HCT116 (cell line): ENCODE measurements at regions not wholly inside any gene's neighbourhood (a gene's known extent, or its start where the extent isn't known, plus 50 kb on each side); places are given as distances from the start of the nearest gene placed in this dataset.

Experiments
- CBX3 ChIP-seq: IDR thresholded peaks from 2 replicates; pipeline ENCODE4 v1.6.1; 2012; ENCODE audit warnings: low read depth
- EZH2 ChIP-seq: fragments of 200-600 bp; sonication (generic); IDR thresholded peaks from 2 replicates; pipeline ENCODE4 v1.6.1; 2017; ENCODE audit warnings: antibody characterized with exemption, mixed run types
- EZH2phosphoT487 ChIP-seq: fragments of 200-600 bp; IDR thresholded peaks from 2 replicates; pipeline ENCODE4 v1.6.1; 2018; ENCODE audit warnings: antibody characterized with exemption, borderline replicate concordance
- POLR2A ChIP-seq: IDR thresholded peaks from 2 replicates; pipeline ENCODE4 v1.7.0; 2011; ENCODE audit warnings: borderline replicate concordance; ENCODE audit not compliant: insufficient read depth, insufficient read length; ENCODE audit errors: extremely low read depth
- POLR2AphosphoS5 ChIP-seq: IDR thresholded peaks from 2 replicates; pipeline ENCODE4 v1.6.1; 2011; ENCODE audit warnings: mild to moderate bottlenecking, low read depth, low read length, moderate library complexity
- SIN3A ChIP-seq: IDR thresholded peaks from 2 replicates; pipeline ENCODE4 v1.6.1; 2012; ENCODE audit warnings: low read depth
- SP1 ChIP-seq: IDR thresholded peaks from 2 replicates; pipeline ENCODE4 v1.6.1; 2012; ENCODE audit warnings: low read depth
- TCF7L2 ChIP-seq: IDR thresholded peaks from 2 replicates; pipeline ENCODE4 v1.7.0; 2011; ENCODE audit warnings: borderline replicate concordance, inconsistent platforms; ENCODE audit not compliant: insufficient read depth, insufficient read length; ENCODE audit errors: extremely low read depth
- TF ChIP-seq, protein P1 (sequence below): IDR thresholded peaks from 2 replicates; pipeline ENCODE4 v1.6.1; 2012; ENCODE audit warnings: low read depth
- TF ChIP-seq, protein P2 (sequence below), 3 experiments: fragments of 200-600 bp in 1 of 3; sonication (generic) in 1 of 3; IDR thresholded peaks in 2 of 3; conservative IDR thresholded peaks in 1 of 3; 2 replicates each; pipeline ENCODE4 v1.5.1; 2012 to 2017; ENCODE audit warnings: low read depth in 2 of 3, low read length in 2 of 3, antibody characterized with exemption in 1 of 3, borderline replicate concordance in 1 of 3, control low read depth in 1 of 3, mild to moderate bottlenecking in 1 of 3, mixed read lengths in 1 of 3, mixed run types in 1 of 3, moderate library complexity in 1 of 3; ENCODE audit not compliant: insufficient read depth in 1 of 3
- TF ChIP-seq, protein P3 (sequence below): IDR thresholded peaks from 2 replicates; pipeline ENCODE4 v1.6.1; 2012

DNA sequence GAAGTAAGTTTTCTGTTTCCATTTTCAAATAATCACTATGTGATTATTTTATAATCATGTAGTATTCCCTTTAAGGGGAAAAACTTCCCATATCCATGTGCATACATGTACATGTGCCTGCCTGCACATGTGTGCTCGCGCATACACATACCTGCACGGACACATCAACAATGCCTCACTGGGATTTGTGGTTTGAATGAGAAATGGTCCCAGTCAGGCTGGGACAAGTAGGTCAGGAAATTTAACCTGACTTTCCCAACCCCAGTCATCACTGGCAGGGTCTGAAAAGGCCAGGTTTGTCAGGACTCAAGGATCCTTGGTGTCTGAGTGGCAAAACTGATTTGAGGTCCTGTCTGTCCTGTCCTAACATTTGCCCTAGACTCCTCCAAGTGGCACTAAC lies 109.3 kb upstream of the MRPS22 start:
- TF ChIP-seq SIN3A (no peak), EZH2 (no peak), POLR2A (no peak), EZH2phosphoT487 (no peak), CBX3 (no peak), SP1 (no peak), TCF7L2 (no peak), POLR2AphosphoS5 (no peak)
- TF ChIP-seq, protein P1, sequence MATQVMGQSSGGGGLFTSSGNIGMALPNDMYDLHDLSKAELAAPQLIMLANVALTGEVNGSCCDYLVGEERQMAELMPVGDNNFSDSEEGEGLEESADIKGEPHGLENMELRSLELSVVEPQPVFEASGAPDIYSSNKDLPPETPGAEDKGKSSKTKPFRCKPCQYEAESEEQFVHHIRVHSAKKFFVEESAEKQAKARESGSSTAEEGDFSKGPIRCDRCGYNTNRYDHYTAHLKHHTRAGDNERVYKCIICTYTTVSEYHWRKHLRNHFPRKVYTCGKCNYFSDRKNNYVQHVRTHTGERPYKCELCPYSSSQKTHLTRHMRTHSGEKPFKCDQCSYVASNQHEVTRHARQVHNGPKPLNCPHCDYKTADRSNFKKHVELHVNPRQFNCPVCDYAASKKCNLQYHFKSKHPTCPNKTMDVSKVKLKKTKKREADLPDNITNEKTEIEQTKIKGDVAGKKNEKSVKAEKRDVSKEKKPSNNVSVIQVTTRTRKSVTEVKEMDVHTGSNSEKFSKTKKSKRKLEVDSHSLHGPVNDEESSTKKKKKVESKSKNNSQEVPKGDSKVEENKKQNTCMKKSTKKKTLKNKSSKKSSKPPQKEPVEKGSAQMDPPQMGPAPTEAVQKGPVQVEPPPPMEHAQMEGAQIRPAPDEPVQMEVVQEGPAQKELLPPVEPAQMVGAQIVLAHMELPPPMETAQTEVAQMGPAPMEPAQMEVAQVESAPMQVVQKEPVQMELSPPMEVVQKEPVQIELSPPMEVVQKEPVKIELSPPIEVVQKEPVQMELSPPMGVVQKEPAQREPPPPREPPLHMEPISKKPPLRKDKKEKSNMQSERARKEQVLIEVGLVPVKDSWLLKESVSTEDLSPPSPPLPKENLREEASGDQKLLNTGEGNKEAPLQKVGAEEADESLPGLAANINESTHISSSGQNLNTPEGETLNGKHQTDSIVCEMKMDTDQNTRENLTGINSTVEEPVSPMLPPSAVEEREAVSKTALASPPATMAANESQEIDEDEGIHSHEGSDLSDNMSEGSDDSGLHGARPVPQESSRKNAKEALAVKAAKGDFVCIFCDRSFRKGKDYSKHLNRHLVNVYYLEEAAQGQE, result no peak
- TF ChIP-seq, protein P2, sequence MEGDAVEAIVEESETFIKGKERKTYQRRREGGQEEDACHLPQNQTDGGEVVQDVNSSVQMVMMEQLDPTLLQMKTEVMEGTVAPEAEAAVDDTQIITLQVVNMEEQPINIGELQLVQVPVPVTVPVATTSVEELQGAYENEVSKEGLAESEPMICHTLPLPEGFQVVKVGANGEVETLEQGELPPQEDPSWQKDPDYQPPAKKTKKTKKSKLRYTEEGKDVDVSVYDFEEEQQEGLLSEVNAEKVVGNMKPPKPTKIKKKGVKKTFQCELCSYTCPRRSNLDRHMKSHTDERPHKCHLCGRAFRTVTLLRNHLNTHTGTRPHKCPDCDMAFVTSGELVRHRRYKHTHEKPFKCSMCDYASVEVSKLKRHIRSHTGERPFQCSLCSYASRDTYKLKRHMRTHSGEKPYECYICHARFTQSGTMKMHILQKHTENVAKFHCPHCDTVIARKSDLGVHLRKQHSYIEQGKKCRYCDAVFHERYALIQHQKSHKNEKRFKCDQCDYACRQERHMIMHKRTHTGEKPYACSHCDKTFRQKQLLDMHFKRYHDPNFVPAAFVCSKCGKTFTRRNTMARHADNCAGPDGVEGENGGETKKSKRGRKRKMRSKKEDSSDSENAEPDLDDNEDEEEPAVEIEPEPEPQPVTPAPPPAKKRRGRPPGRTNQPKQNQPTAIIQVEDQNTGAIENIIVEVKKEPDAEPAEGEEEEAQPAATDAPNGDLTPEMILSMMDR (IDR thresholded peaks at IDR 0.05 in 2 of 3, conservative IDR thresholded peaks at IDR 0.05 in 1 of 3; ENCODE audit: borderline replicate concordance in 1 of 3, insufficient read depth in 1 of 3, low read depth in 2 of 3, low read length in 2 of 3), result no peak
- TF ChIP-seq, protein P3, sequence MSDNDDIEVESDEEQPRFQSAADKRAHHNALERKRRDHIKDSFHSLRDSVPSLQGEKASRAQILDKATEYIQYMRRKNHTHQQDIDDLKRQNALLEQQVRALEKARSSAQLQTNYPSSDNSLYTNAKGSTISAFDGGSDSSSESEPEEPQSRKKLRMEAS, result no peak
